ENCODE measurements at regions not wholly inside any gene's neighbourhood (a gene's known extent, or its start where the extent isn't known, plus 50 kb on each side); places are given as distances from the start of the nearest gene placed in this dataset.

GRCh38 chr3:71881041-71881440 lies 96.1 kb upstream of the PROK2 start:
- H3K4me1 ChIP-seq (ENCODE audit: insufficient read depth, low read length): peaks cover 27% of the 10 kb centered on the region
- H3K9ac ChIP-seq (ENCODE audit: low read depth, low read length): no peak overlapping the region
- no peaks in the 10 kb centered on the region for H3K36me3 ChIP-seq (ENCODE audit: insufficient read depth, low read depth, low read length)
- no peak overlapping the region for H3K27ac ChIP-seq (ENCODE audit: low read length)
- H3K27me3 ChIP-seq (ENCODE audit: insufficient read depth, low read length): no peaks in the 10 kb centered on the region
- H3K4me3 ChIP-seq (ENCODE audit: low read length): no peak overlapping the region
- H3K9me3 ChIP-seq (ENCODE audit: insufficient read depth, low read depth, low read length): no peaks in the 10 kb centered on the region

GRCh38 chr3:71879089-71879488 lies 94.1 kb upstream of the PROK2 start:
- Histone ChIP-seq H3K36me3 (ENCODE audit: insufficient read depth, low read depth, low read length) (no peaks in the 10 kb centered on the region), H3K27me3 (ENCODE audit: insufficient read depth, low read length) (no peaks in the 10 kb centered on the region), H3K4me3 (ENCODE audit: low read length) (no peak overlapping the region), H3K9me3 (ENCODE audit: insufficient read depth, low read depth, low read length) (no peaks in the 10 kb centered on the region), H3K9ac (ENCODE audit: low read depth, low read length) (no peak overlapping the region), H3K27ac (ENCODE audit: low read length) (no peak overlapping the region), H3K4me1 (ENCODE audit: insufficient read depth, low read length) (peaks cover 18% of the 10 kb centered on the region)

- no peaks in the 10 kb centered on the region for H3K9me3 ChIP-seq (ENCODE audit: insufficient read depth, low read depth, low read length)
- H3K27ac ChIP-seq (ENCODE audit: low read length): no peak overlapping the region
- H3K4me1 ChIP-seq (ENCODE audit: insufficient read depth, low read length): peaks cover 25% of the 10 kb centered on the region
- no peak overlapping the region for H3K9ac ChIP-seq (ENCODE audit: low read depth, low read length)
- no peak overlapping the region for H3K4me3 ChIP-seq (ENCODE audit: low read length)
- H3K36me3 ChIP-seq (ENCODE audit: insufficient read depth, low read depth, low read length): no peaks in the 10 kb centered on the region
- no peaks in the 10 kb centered on the region for H3K27me3 ChIP-seq (ENCODE audit: insufficient read depth, low read length)
Measured at GRCh38 chr3:71876135-71877105, 91.5 kb upstream of the PROK2 start.

GRCh38 chr3:71875461-71875947 lies 90.6 kb upstream of the PROK2 start:
- Histone ChIP-seq H3K27me3 (ENCODE audit: insufficient read depth, low read length) (no peaks in the 10 kb centered on the region), H3K9me3 (ENCODE audit: insufficient read depth, low read depth, low read length) (no peaks in the 10 kb centered on the region), H3K27ac (ENCODE audit: low read length) (no peak overlapping the region), H3K4me3 (ENCODE audit: low read length) (no peak overlapping the region), H3K9ac (ENCODE audit: low read depth, low read length) (no peak overlapping the region), H3K4me1 (ENCODE audit: insufficient read depth, low read length) (peaks cover 25% of the 10 kb centered on the region), H3K36me3 (ENCODE audit: insufficient read depth, low read depth, low read length) (no peaks in the 10 kb centered on the region)

- peaks cover 25% of the 10 kb centered on the region for H3K4me1 ChIP-seq (ENCODE audit: insufficient read depth, low read length)
- no peak overlapping the region for H3K4me3 ChIP-seq (ENCODE audit: low read length)
- H3K27ac ChIP-seq (ENCODE audit: low read length): no peak overlapping the region
- no peak overlapping the region for H3K9ac ChIP-seq (ENCODE audit: low read depth, low read length)
- no peaks in the 10 kb centered on the region for H3K36me3 ChIP-seq (ENCODE audit: insufficient read depth, low read depth, low read length)
- H3K9me3 ChIP-seq (ENCODE audit: insufficient read depth, low read depth, low read length): no peaks in the 10 kb centered on the region
- H3K27me3 ChIP-seq (ENCODE audit: insufficient read depth, low read length): no peaks in the 10 kb centered on the region
Measured at GRCh38 chr3:71874618-71875017, 89.7 kb upstream of the PROK2 start.

- no peak overlapping the region for H3K9ac ChIP-seq (ENCODE audit: low read depth, low read length)
Measured at GRCh38 chr3:71873093-71873611, 88.2 kb upstream of the PROK2 start.

GRCh38 chr3:71872256-71872655 lies 87.3 kb upstream of the PROK2 start:
- Histone ChIP-seq H3K9ac (ENCODE audit: low read depth, low read length) (no peak overlapping the region), H3K36me3 (ENCODE audit: insufficient read depth, low read depth, low read length) (no peaks in the 10 kb centered on the region), H3K4me1 (ENCODE audit: insufficient read depth, low read length) (peaks cover 18% of the 10 kb centered on the region), H3K27ac (ENCODE audit: low read length) (no peak overlapping the region), H3K4me3 (ENCODE audit: low read length) (no peak overlapping the region), H3K27me3 (ENCODE audit: insufficient read depth, low read length) (no peaks in the 10 kb centered on the region), H3K9me3 (ENCODE audit: insufficient read depth, low read depth, low read length) (no peaks in the 10 kb centered on the region)

More at GRCh38 chr3:71873093-71873611, 88.2 kb upstream of the PROK2 start:
- Histone ChIP-seq H3K27ac (ENCODE audit: low read length) (no peak overlapping the region), H3K9me3 (ENCODE audit: insufficient read depth, low read depth, low read length) (no peaks in the 10 kb centered on the region), H3K36me3 (ENCODE audit: insufficient read depth, low read depth, low read length) (no peaks in the 10 kb centered on the region), H3K4me1 (ENCODE audit: insufficient read depth, low read length) (peaks cover 18% of the 10 kb centered on the region), H3K27me3 (ENCODE audit: insufficient read depth, low read length) (no peaks in the 10 kb centered on the region), H3K4me3 (ENCODE audit: low read length) (no peak overlapping the region)

- Histone ChIP-seq H3K27me3 (ENCODE audit: insufficient read depth, low read length) (no peaks in the 10 kb centered on the region), H3K27ac (ENCODE audit: low read length) (no peak overlapping the region), H3K4me1 (ENCODE audit: insufficient read depth, low read length) (peaks cover 10% of the 10 kb centered on the region; the same call in 1 of the 2 replicates), H3K4me3 (ENCODE audit: low read length) (no peak overlapping the region), H3K36me3 (ENCODE audit: insufficient read depth, low read depth, low read length) (no peaks in the 10 kb centered on the region), H3K9me3 (ENCODE audit: insufficient read depth, low read depth, low read length) (no peaks in the 10 kb centered on the region), H3K9ac (ENCODE audit: low read depth, low read length) (no peak overlapping the region)
Measured at GRCh38 chr3:71870966-71871512, 86.1 kb upstream of the PROK2 start.

- Histone ChIP-seq H3K36me3 (ENCODE audit: insufficient read depth, low read depth, low read length) (no peaks in the 10 kb centered on the region), H3K4me3 (ENCODE audit: low read length) (no peak overlapping the region), H3K9ac (ENCODE audit: low read depth, low read length) (no peak overlapping the region), H3K27ac (ENCODE audit: low read length) (no peak overlapping the region), H3K4me1 (ENCODE audit: insufficient read depth, low read length) (peaks cover 14% of the 10 kb centered on the region), H3K9me3 (ENCODE audit: insufficient read depth, low read depth, low read length) (no peaks in the 10 kb centered on the region), H3K27me3 (ENCODE audit: insufficient read depth, low read length) (no peaks in the 10 kb centered on the region)
Measured at GRCh38 chr3:71868876-71869275, 83.9 kb upstream of the PROK2 start.

- peaks cover 15% of the 10 kb centered on the region for H3K4me1 ChIP-seq (ENCODE audit: insufficient read depth, low read length)
- peaks cover 8% of the 10 kb centered on the region; the same call in 1 of the 2 replicates for H3K9me3 ChIP-seq (ENCODE audit: insufficient read depth, low read depth, low read length)
- H3K4me3 ChIP-seq (ENCODE audit: low read length): no peak overlapping the region
- H3K36me3 ChIP-seq (ENCODE audit: insufficient read depth, low read depth, low read length): no peaks in the 10 kb centered on the region
- H3K9ac ChIP-seq (ENCODE audit: low read depth, low read length): no peak overlapping the region
- no peaks in the 10 kb centered on the region for H3K27me3 ChIP-seq (ENCODE audit: insufficient read depth, low read length)
- H3K27ac ChIP-seq (ENCODE audit: low read length): no peak overlapping the region
Measured at GRCh38 chr3:71865727-71866126, 80.8 kb upstream of the PROK2 start.

GRCh38 chr3:71863563-71864190 lies 78.7 kb upstream of the PROK2 start:
- Histone ChIP-seq H3K4me1 (ENCODE audit: insufficient read depth, low read length) (peaks cover 19% of the 10 kb centered on the region), H3K27me3 (ENCODE audit: insufficient read depth, low read length) (no peaks in the 10 kb centered on the region), H3K4me3 (ENCODE audit: low read length) (no peak overlapping the region), H3K27ac (ENCODE audit: low read length) (no peak overlapping the region), H3K36me3 (ENCODE audit: insufficient read depth, low read depth, low read length) (no peaks in the 10 kb centered on the region), H3K9ac (ENCODE audit: low read depth, low read length) (no peak overlapping the region), H3K9me3 (ENCODE audit: insufficient read depth, low read depth, low read length) (peaks cover 12% of the 10 kb centered on the region; the same call in 1 of the 2 replicates)
